GM23338 (cell line): ENCODE measurements at regions not wholly inside any gene's neighbourhood (a gene's known extent, or its start where the extent isn't known, plus 50 kb on each side); places are given as distances from the start of the nearest gene placed in this dataset.

Experiments
- ATAC-seq: fragments of 200-7000 bp; cut with Tn5 transposase; 3 replicates; pipeline ENCODE4 v1.9.1; 2020
- DNase-seq: peaks from one replicate; pipeline ENCODE4 v3.0.0-alpha.2; 2015; ENCODE audit warnings: low spot score
- H2AFZ ChIP-seq: fragments of 200-600 bp; sonication (generic); 2 replicates; pipeline ENCODE4 v1.8.0; 2016; ENCODE audit warnings: antibody characterized with exemption, mild to moderate bottlenecking, moderate library complexity
- H3F3A ChIP-seq: fragments of 200-600 bp; sonication (generic); replicated peaks from 2 replicates; pipeline ENCODE4 v1.8.0; 2017; ENCODE audit warnings: antibody characterized with exemption, mixed run types, low read depth
- H3K27ac ChIP-seq: fragments of 200-600 bp; sonication (generic); 2 replicates; pipeline ENCODE4 v1.6.1; 2016; ENCODE audit warnings: low read depth
- H3K27me3 ChIP-seq: fragments of 200-600 bp; sonication (generic); 2 replicates; pipeline ENCODE4 v1.8.0; 2016; ENCODE audit warnings: mild to moderate bottlenecking, mixed run types, moderate library complexity; ENCODE audit not compliant: insufficient read depth
- H3K36me3 ChIP-seq: fragments of 200-600 bp; sonication (generic); 2 replicates; pipeline ENCODE4 v1.8.0; 2016; ENCODE audit warnings: mild to moderate bottlenecking; ENCODE audit not compliant: insufficient read depth
- H3K4me1 ChIP-seq: fragments of 200-600 bp; sonication (generic); 2 replicates; pipeline ENCODE4 v1.8.0; 2016; ENCODE audit warnings: mild to moderate bottlenecking, moderate library complexity; ENCODE audit not compliant: insufficient read depth
- H3K4me2 ChIP-seq: fragments of 200-600 bp; sonication (generic); 2 replicates; pipeline ENCODE4 v1.7.1; 2017; ENCODE audit warnings: mixed run types
- H3K4me3 ChIP-seq: fragments of 200-600 bp; sonication (generic); 2 replicates; pipeline ENCODE4 v1.6.1; 2016; ENCODE audit warnings: mixed run types
- H3K79me2 ChIP-seq: fragments of 200-600 bp; sonication (generic); replicated peaks from 2 replicates; pipeline ENCODE4 v1.8.0; 2017; ENCODE audit warnings: mild to moderate bottlenecking; ENCODE audit not compliant: insufficient read depth
- H3K9me2 ChIP-seq: fragments of 200-600 bp; sonication (generic); 2 replicates; pipeline ENCODE4 v1.8.0; 2017; ENCODE audit not compliant: insufficient read depth
- H4K20me1 ChIP-seq: fragments of 200-600 bp; sonication (generic); replicated peaks from 2 replicates; pipeline ENCODE4 v1.8.0; 2017; ENCODE audit warnings: mild to moderate bottlenecking; ENCODE audit not compliant: insufficient read depth
- H3K27ac Mint-ChIP-seq: 2 replicates; pipeline ENCODE4 v1.8.0; 2020; ENCODE audit warnings: inconsistent platforms, mild to moderate bottlenecking, moderate library complexity, mixed read lengths
- H3K27me3 Mint-ChIP-seq: 3 replicates; pipeline ENCODE4 v1.8.0; 2022; ENCODE audit warnings: low read depth, mild to moderate bottlenecking, moderate library complexity, mixed read lengths, inconsistent platforms; ENCODE audit not compliant: insufficient read depth, poor library complexity
- H3K36me3 Mint-ChIP-seq: 3 replicates; pipeline ENCODE4 v1.8.0; 2021; ENCODE audit warnings: low read depth, mild to moderate bottlenecking, inconsistent platforms, moderate library complexity, mixed read lengths
- H3K4me1 Mint-ChIP-seq: 3 replicates; pipeline ENCODE4 v1.8.0; 2020; ENCODE audit warnings: mild to moderate bottlenecking, inconsistent platforms, mixed read lengths
- H3K4me3 Mint-ChIP-seq: 3 replicates; pipeline ENCODE4 v1.8.0; 2021; ENCODE audit warnings: moderate library complexity, mild to moderate bottlenecking, inconsistent platforms, mixed read lengths
- H3K9me3 Mint-ChIP-seq: 3 replicates; pipeline ENCODE4 v1.8.0; 2020; ENCODE audit warnings: moderate library complexity, mild to moderate bottlenecking, inconsistent platforms, mixed read lengths
- CTCF ChIP-seq, 2 experiments: fragments of 200-600 bp in 1 of 2; sonication (generic) in 1 of 2; conservative IDR thresholded peaks; 2 replicates each; pipeline versions ENCODE4 v1.5.1 to v1.6.1; 2016 to 2017; ENCODE audit warnings: antibody characterized with exemption in 2 of 2, low read depth in 2 of 2, mild to moderate bottlenecking in 2 of 2, moderate library complexity in 1 of 2
- EZH2 ChIP-seq: fragments of 200-600 bp; sonication (generic); IDR thresholded peaks from one replicate; pipeline ENCODE4 v1.8.0; 2017; ENCODE audit warnings: antibody characterized with exemption, mild to moderate bottlenecking, low read depth; ENCODE audit not compliant: unreplicated experiment
- EZH2phosphoT487 ChIP-seq: fragments of 200-600 bp; sonication (generic); IDR thresholded peaks from one replicate; pipeline ENCODE4 v1.8.1; 2018; ENCODE audit warnings: antibody characterized with exemption; ENCODE audit not compliant: unreplicated experiment
- NANOG ChIP-seq: IDR thresholded peaks from 2 replicates; pipeline ENCODE4 v1.6.1; 2016; ENCODE audit warnings: antibody characterized with exemption, borderline replicate concordance
- POLR2AphosphoS5 ChIP-seq: IDR thresholded peaks from 2 replicates; pipeline ENCODE4 v1.6.1; 2016; ENCODE audit warnings: antibody characterized with exemption, low read depth
- REST ChIP-seq: IDR thresholded peaks from one replicate; pipeline ENCODE4 v1.6.1; 2018; ENCODE audit warnings: antibody characterized with exemption; ENCODE audit not compliant: unreplicated experiment
- ZNF114 ChIP-seq: fragments of 250-450 bp; sonication (Bioruptor Pico); IDR thresholded peaks from 2 replicates; pipeline ENCODE4 v1.5.0; 2020; ENCODE audit warnings: mild to moderate bottlenecking, moderate library complexity
- ZNF331 ChIP-seq: fragments of 250-450 bp; sonication (Bioruptor Pico); IDR thresholded peaks from 2 replicates; pipeline ENCODE4 v1.5.0; 2020; ENCODE audit warnings: low read depth, mild to moderate bottlenecking, moderate library complexity
- TF ChIP-seq, protein P1 (sequence below): IDR thresholded peaks from 2 replicates; pipeline ENCODE4 v1.6.1; 2016; ENCODE audit warnings: antibody characterized with exemption

DNA sequence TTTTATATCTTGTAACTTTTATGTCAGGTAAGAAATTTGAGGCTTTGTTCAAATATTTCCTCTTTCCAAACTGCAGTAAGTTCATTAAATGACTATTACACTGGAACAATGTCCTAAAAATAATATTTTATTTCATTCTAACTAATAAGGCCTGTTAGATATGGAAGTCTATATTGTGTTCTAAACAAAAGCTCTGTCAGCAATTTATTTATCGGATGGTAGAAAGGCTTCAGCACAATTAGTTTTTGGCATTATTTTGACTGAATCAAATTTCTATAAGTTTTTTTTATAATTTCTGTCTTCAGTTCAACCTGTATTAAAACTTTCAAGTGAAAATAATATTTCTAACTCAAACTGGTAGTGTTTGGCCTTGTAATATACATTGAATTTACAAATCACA lies 992.1 kb downstream of the EPHA3 start (continued):
- no peak for TF ChIP-seq ZNF114 (CRISPR knock-in tag)

DNA sequence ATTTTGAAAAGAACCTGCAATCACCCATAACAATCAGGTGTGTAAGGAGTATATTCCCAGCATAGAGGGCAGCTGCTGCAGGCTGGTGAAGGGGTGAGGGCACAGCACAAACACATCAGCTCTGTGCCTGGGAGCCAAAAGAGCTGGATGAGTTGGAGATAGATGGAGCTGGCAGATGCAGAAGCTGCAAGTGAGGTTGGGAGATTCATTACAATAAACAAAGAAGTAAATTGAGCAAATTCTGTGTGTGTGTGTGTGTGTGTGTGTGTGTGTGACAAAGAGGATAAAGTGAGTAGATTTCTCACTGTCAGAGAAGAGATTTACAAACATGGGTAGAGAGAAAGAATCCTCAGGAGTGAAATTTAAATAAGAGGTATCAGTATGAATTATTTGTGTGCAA lies 994.7 kb downstream of the EPHA3 start:
- DNase-seq (no peak), ATAC-seq (no peak)
- no peak overlapping the region for H3K4me3 ChIP-seq
- H3K9me3 Mint-ChIP-seq, result peaks cover 7% of the 10 kb centered on the region; the same call in 2 of the 3 replicates
- H3K27me3 Mint-ChIP-seq, result peaks cover 2% of the 10 kb centered on the region
- H3K4me1 ChIP-seq, result peaks cover 7% of the 10 kb centered on the region; the same call in 1 of the 2 replicates
- no peak overlapping the region for H3K27ac Mint-ChIP-seq
- H3K36me3 ChIP-seq, result no peaks in the 10 kb centered on the region
- H3K36me3 Mint-ChIP-seq, result no peaks in the 10 kb centered on the region; the same call in 2 of the 3 replicates
- no peaks in the 10 kb centered on the region for H3F3A ChIP-seq
- peaks cover 4% of the 10 kb centered on the region; the same call in 2 of the 3 replicates for H3K4me1 Mint-ChIP-seq
- no peak overlapping the region for H2AFZ ChIP-seq
- H3K27me3 ChIP-seq, result no peaks in the 10 kb centered on the region
- H3K9me2 ChIP-seq, result no peaks in the 10 kb centered on the region
- no peak overlapping the region for H3K4me3 Mint-ChIP-seq
- no peak overlapping the region for H3K4me2 ChIP-seq
- no peak overlapping the region for H3K27ac ChIP-seq
- no peak for TF ChIP-seq POLR2AphosphoS5
- no peak for TF ChIP-seq NANOG
- TF ChIP-seq REST, result no peak
- no peak for TF ChIP-seq ZNF114 (CRISPR knock-in tag)
- TF ChIP-seq EZH2, result no peak
- TF ChIP-seq CTCF (conservative IDR thresholded peaks at IDR 0.05; ENCODE audit: low read depth in 2 of 2), result no peak
- no peak for TF ChIP-seq ZNF331 (CRISPR knock-in tag)
- TF ChIP-seq EZH2phosphoT487, result no peak
- no peaks in the 10 kb centered on the region for H3K79me2 ChIP-seq
- no peaks in the 10 kb centered on the region for H4K20me1 ChIP-seq

DNA sequence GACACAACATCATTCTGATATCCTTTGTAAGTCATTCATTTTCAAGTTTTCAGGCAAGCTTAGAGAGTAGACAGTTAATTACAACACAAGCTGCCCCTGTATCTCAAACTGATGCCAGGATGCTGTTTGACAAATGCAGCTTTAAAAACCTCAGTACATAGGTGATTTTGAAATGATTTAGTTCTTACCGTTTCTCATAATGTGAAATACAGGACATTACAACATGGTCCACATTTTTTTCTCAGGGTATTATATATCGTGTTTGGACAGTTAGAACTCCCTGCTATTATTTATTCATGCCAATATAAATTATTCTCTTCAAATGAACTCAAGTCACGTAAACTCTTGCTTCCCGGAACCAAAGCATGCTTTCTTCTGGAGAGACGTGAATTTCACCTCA lies 1013.9 kb downstream of the EPHA3 start:
- Histone ChIP-seq H3K27ac (no peak overlapping the region), H3K4me3 (no peak overlapping the region), H3K4me2 (no peak overlapping the region), H3K9me2 (peaks cover 7% of the 10 kb centered on the region), H3K4me1 (no peaks in the 10 kb centered on the region), H3K36me3 (no peaks in the 10 kb centered on the region), H3F3A (no peaks in the 10 kb centered on the region), H2AFZ (no peak overlapping the region), H4K20me1 (no peaks in the 10 kb centered on the region), H3K27me3 (no peaks in the 10 kb centered on the region), H3K79me2 (no peaks in the 10 kb centered on the region)
- Mint-ChIP-seq H3K27me3 (no peaks in the 10 kb centered on the region), H3K9me3 (peaks cover 21% of the 10 kb centered on the region), H3K36me3 (peaks cover 15% of the 10 kb centered on the region; the same call in 2 of the 3 replicates), H3K4me1 (no peaks in the 10 kb centered on the region), H3K27ac (no peak overlapping the region), H3K4me3 (no peak overlapping the region)
- ATAC-seq, result no peak
- DNase-seq, result no peak
- TF ChIP-seq, protein P1, sequence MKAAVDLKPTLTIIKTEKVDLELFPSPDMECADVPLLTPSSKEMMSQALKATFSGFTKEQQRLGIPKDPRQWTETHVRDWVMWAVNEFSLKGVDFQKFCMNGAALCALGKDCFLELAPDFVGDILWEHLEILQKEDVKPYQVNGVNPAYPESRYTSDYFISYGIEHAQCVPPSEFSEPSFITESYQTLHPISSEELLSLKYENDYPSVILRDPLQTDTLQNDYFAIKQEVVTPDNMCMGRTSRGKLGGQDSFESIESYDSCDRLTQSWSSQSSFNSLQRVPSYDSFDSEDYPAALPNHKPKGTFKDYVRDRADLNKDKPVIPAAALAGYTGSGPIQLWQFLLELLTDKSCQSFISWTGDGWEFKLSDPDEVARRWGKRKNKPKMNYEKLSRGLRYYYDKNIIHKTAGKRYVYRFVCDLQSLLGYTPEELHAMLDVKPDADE, result no peak
